Body of pancreas (tissue), 4 donors: ENCODE measurements at regions not wholly inside any gene's neighbourhood (a gene's known extent, or its start where the extent isn't known, plus 50 kb on each side); places are given as distances from the start of the nearest gene placed in this dataset.

ENCODE experiments used
- POLR2A ChIP-seq, 3 donors: fragments of 450-650 bp; IDR thresholded peaks; one replicate each; pipeline ENCODE4 v1.6.1; 2016; ENCODE audit warnings: antibody characterized with exemption in 3 of 3, mild to moderate bottlenecking in 2 of 3
- TF ChIP-seq, protein P1 (sequence below), 7 experiments: fragments of 450-650 bp in 4 of 7; fragments of 200-600 bp in 3 of 7; sonication (generic) in 3 of 7; IDR thresholded peaks; one replicate each; pipeline ENCODE4 v1.5.1; 2016 to 2019; ENCODE audit warnings: antibody characterized with exemption in 7 of 7

DNA sequence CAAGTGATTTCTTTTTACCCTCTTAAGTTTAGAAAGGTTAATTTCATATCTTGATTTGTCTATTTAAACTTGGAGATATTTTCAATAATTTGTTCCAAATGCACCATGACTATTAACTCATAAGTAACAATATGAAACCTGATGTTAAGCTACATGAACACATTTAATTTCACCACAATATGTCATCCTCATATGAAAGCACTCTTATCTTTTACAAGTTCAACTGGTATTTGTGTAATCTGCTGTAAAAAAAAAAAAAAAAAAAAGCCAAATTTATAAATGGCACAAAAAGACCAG lies 110.4 kb downstream of the HFE start:
- TF ChIP-seq, protein P1, sequence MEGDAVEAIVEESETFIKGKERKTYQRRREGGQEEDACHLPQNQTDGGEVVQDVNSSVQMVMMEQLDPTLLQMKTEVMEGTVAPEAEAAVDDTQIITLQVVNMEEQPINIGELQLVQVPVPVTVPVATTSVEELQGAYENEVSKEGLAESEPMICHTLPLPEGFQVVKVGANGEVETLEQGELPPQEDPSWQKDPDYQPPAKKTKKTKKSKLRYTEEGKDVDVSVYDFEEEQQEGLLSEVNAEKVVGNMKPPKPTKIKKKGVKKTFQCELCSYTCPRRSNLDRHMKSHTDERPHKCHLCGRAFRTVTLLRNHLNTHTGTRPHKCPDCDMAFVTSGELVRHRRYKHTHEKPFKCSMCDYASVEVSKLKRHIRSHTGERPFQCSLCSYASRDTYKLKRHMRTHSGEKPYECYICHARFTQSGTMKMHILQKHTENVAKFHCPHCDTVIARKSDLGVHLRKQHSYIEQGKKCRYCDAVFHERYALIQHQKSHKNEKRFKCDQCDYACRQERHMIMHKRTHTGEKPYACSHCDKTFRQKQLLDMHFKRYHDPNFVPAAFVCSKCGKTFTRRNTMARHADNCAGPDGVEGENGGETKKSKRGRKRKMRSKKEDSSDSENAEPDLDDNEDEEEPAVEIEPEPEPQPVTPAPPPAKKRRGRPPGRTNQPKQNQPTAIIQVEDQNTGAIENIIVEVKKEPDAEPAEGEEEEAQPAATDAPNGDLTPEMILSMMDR (IDR thresholded peaks at IDR 0.05) = no peak
- TF ChIP-seq POLR2A (IDR thresholded peaks at IDR 0.05) = no peak
